ENCODE measurements at regions not wholly inside any gene's neighbourhood (a gene's known extent, or its start where the extent isn't known, plus 50 kb on each side); places are given as distances from the start of the nearest gene placed in this dataset.

GRCh38 chr2:38190542-38191218 lies 114.7 kb upstream of the CYP1B1 start:
- H3K4me3 ChIP-seq = no peak overlapping the region
- TF ChIP-seq CTCF (IDR thresholded peaks at IDR 0.05; ENCODE audit: poor library complexity) (no peak), EZH2 (IDR thresholded peaks at IDR 0.05; ENCODE audit: borderline replicate concordance) (no peak), EZH2phosphoT487 (IDR thresholded peaks at IDR 0.05; ENCODE audit: low read depth, severe bottlenecking, unreplicated experiment) (no peak)
- H3K4me2 ChIP-seq = no peak overlapping the region
- no peak for DNase-seq (ENCODE audit: low spot score)
- H2AFZ ChIP-seq = no peak overlapping the region
- H3K36me3 ChIP-seq (replicated peaks; ENCODE audit: insufficient read depth, low read depth) = no peaks in the 10 kb centered on the region
- H3K27ac ChIP-seq = no peak overlapping the region
- no peaks in the 10 kb centered on the region for H3K27me3 ChIP-seq
- WGBS (ENCODE audit: low lambda C conversion rate, missing lambda C conversion rate) = 93% methylated on average over 3 of the region's 3 CpGs
- no peaks in the 10 kb centered on the region for H3K79me2 ChIP-seq
- no peaks in the 10 kb centered on the region for H3K9me2 ChIP-seq (replicated peaks; ENCODE audit: insufficient read depth)
- H4K20me1 ChIP-seq (ENCODE audit: insufficient read depth, poor library complexity, severe bottlenecking) = no peaks in the 10 kb centered on the region
- H3K4me1 ChIP-seq (ENCODE audit: insufficient read depth) = no peaks in the 10 kb centered on the region
- no peaks in the 10 kb centered on the region for H3K9me3 ChIP-seq (ENCODE audit: low read depth)

- Histone ChIP-seq H3K4me1 (ENCODE audit: insufficient read depth) (no peaks in the 10 kb centered on the region), H3K9me3 (ENCODE audit: low read depth) (no peaks in the 10 kb centered on the region), H3K27ac (peak overlapping the region; percentile 82), H3K9me2 (replicated peaks; ENCODE audit: insufficient read depth) (no peaks in the 10 kb centered on the region), H3K4me3 (no peak overlapping the region), H3K4me2 (no peak overlapping the region), H3K27me3 (no peaks in the 10 kb centered on the region), H2AFZ (no peak overlapping the region), H3K36me3 (replicated peaks; ENCODE audit: insufficient read depth, low read depth) (no peaks in the 10 kb centered on the region), H3K79me2 (no peaks in the 10 kb centered on the region), H4K20me1 (ENCODE audit: insufficient read depth, poor library complexity, severe bottlenecking) (no peaks in the 10 kb centered on the region)
- peak; percentile 75 for DNase-seq (ENCODE audit: low spot score)
- WGBS (ENCODE audit: low lambda C conversion rate, missing lambda C conversion rate) = 74% methylated on average over 5 of the region's 5 CpGs
- no peak for TF ChIP-seq EZH2 (IDR thresholded peaks at IDR 0.05; ENCODE audit: borderline replicate concordance)
- no peak for TF ChIP-seq EZH2phosphoT487 (IDR thresholded peaks at IDR 0.05; ENCODE audit: low read depth, severe bottlenecking, unreplicated experiment)
These were observed 111.6 kb upstream of the CYP1B1 start for GRCh38 chr2:38187541-38188011.

- no peak overlapping the region for H3K4me3 ChIP-seq
- H3K36me3 ChIP-seq (replicated peaks; ENCODE audit: insufficient read depth, low read depth) = no peaks in the 10 kb centered on the region
- WGBS (ENCODE audit: low lambda C conversion rate, missing lambda C conversion rate) = 86% methylated on average over 1 of the region's 1 CpG
- no peaks in the 10 kb centered on the region for H3K9me2 ChIP-seq (replicated peaks; ENCODE audit: insufficient read depth)
- no peaks in the 10 kb centered on the region for H3K27me3 ChIP-seq
- no peaks in the 10 kb centered on the region for H3K79me2 ChIP-seq
- H3K27ac ChIP-seq = no peak overlapping the region
- no peak overlapping the region for H3K4me2 ChIP-seq
- H3K4me1 ChIP-seq (ENCODE audit: insufficient read depth) = no peaks in the 10 kb centered on the region
- H3K9me3 ChIP-seq (ENCODE audit: low read depth) = no peaks in the 10 kb centered on the region
- no peak for TF ChIP-seq EZH2 (IDR thresholded peaks at IDR 0.05; ENCODE audit: borderline replicate concordance)
- no peak for TF ChIP-seq EZH2phosphoT487 (IDR thresholded peaks at IDR 0.05; ENCODE audit: low read depth, severe bottlenecking, unreplicated experiment)
- no peak for TF ChIP-seq CTCF (IDR thresholded peaks at IDR 0.05; ENCODE audit: poor library complexity)
- DNase-seq (ENCODE audit: low spot score) = no peak
- H2AFZ ChIP-seq = no peak overlapping the region
- H4K20me1 ChIP-seq (ENCODE audit: insufficient read depth, poor library complexity, severe bottlenecking) = no peaks in the 10 kb centered on the region
These were observed 109.1 kb upstream of the CYP1B1 start for GRCh38 chr2:38185012-38185491.

GRCh38 chr2:38182492-38183003 lies 106.6 kb upstream of the CYP1B1 start:
- 83% methylated on average over 4 of the region's 4 CpGs for WGBS (ENCODE audit: low lambda C conversion rate, missing lambda C conversion rate)
- no peak overlapping the region for H3K4me2 ChIP-seq
- H3K27me3 ChIP-seq = no peaks in the 10 kb centered on the region
- H3K36me3 ChIP-seq (replicated peaks; ENCODE audit: insufficient read depth, low read depth) = no peaks in the 10 kb centered on the region
- H3K27ac ChIP-seq = no peak overlapping the region
- no peaks in the 10 kb centered on the region for H3K9me2 ChIP-seq (replicated peaks; ENCODE audit: insufficient read depth)
- H2AFZ ChIP-seq = no peak overlapping the region
- no peak overlapping the region for H3K4me3 ChIP-seq
- H4K20me1 ChIP-seq (ENCODE audit: insufficient read depth, poor library complexity, severe bottlenecking) = no peaks in the 10 kb centered on the region
- H3K79me2 ChIP-seq = no peaks in the 10 kb centered on the region
- no peak for DNase-seq (ENCODE audit: low spot score)
- H3K4me1 ChIP-seq (ENCODE audit: insufficient read depth) = peaks cover 9% of the 10 kb centered on the region
- TF ChIP-seq CTCF (IDR thresholded peaks at IDR 0.05; ENCODE audit: poor library complexity) (no peak), EZH2 (IDR thresholded peaks at IDR 0.05; ENCODE audit: borderline replicate concordance) (no peak), EZH2phosphoT487 (IDR thresholded peaks at IDR 0.05; ENCODE audit: low read depth, severe bottlenecking, unreplicated experiment) (no peak)
- H3K9me3 ChIP-seq (ENCODE audit: low read depth) = no peaks in the 10 kb centered on the region
